Neural progenitor cell (in vitro differentiated cells): ENCODE measurements at regions not wholly inside any gene's neighbourhood (a gene's known extent, or its start where the extent isn't known, plus 50 kb on each side); places are given as distances from the start of the nearest gene placed in this dataset.

Experiments
- DNase-seq: peaks from one replicate; pipeline ENCODE4 v3.0.0-alpha.2; 2016; ENCODE audit warnings: low spot score
- H2AFZ ChIP-seq: fragments of 200-600 bp; sonication (generic); replicated peaks from 2 replicates; pipeline ENCODE4 v1.6.1; 2016; ENCODE audit warnings: antibody characterized with exemption
- H3F3A ChIP-seq: fragments of 200-600 bp; sonication (generic); 2 replicates; pipeline ENCODE4 v1.6.1; 2016; ENCODE audit warnings: antibody characterized with exemption, low read depth
- H3K27ac ChIP-seq: fragments of 200-600 bp; sonication (generic); 2 replicates; pipeline ENCODE4 v1.5.1; 2016; ENCODE audit warnings: mild to moderate bottlenecking
- H3K27me3 ChIP-seq: fragments of 200-600 bp; sonication (generic); 2 replicates; pipeline ENCODE4 v1.6.1; 2016; ENCODE audit warnings: mild to moderate bottlenecking, moderate library complexity
- H3K36me3 ChIP-seq: fragments of 200-600 bp; sonication (generic); 2 replicates; pipeline ENCODE4 v1.5.1; 2016
- H3K4me1 ChIP-seq: fragments of 200-600 bp; sonication (generic); 2 replicates; pipeline ENCODE4 v1.6.1; 2016; ENCODE audit warnings: mixed run types
- H3K4me2 ChIP-seq: fragments of 200-600 bp; sonication (generic); 2 replicates; pipeline ENCODE4 v1.6.1; 2016
- H3K4me3 ChIP-seq: fragments of 200-600 bp; sonication (generic); 2 replicates; pipeline ENCODE4 v1.5.1; 2016
- H3K79me2 ChIP-seq: fragments of 200-600 bp; sonication (generic); 2 replicates; pipeline ENCODE4 v1.6.1; 2016; ENCODE audit warnings: low read depth
- H3K9ac ChIP-seq: fragments of 200-600 bp; sonication (generic); 2 replicates; pipeline ENCODE4 v1.6.1; 2016
- H3K9me3 ChIP-seq: fragments of 200-600 bp; sonication (generic); 2 replicates; pipeline ENCODE4 v1.5.1; 2016; ENCODE audit warnings: low read depth
- H4K20me1 ChIP-seq: fragments of 200-600 bp; sonication (generic); 2 replicates; pipeline ENCODE4 v1.6.1; 2016; ENCODE audit warnings: low read depth
- H3K27ac Mint-ChIP-seq: 3 replicates; pipeline ENCODE4 v1.8.0; 2021; ENCODE audit warnings: mixed read lengths
- H3K27me3 Mint-ChIP-seq: 2 replicates; pipeline ENCODE4 v1.8.0; 2022; ENCODE audit warnings: low read depth, mild to moderate bottlenecking, inconsistent platforms, moderate library complexity, mixed read lengths; ENCODE audit not compliant: insufficient read depth
- H3K36me3 Mint-ChIP-seq: 3 replicates; pipeline ENCODE4 v1.8.0; 2021; ENCODE audit warnings: mixed read lengths
- H3K4me1 Mint-ChIP-seq: 3 replicates; pipeline ENCODE4 v1.8.0; 2021; ENCODE audit warnings: mixed read lengths
- H3K4me3 Mint-ChIP-seq: 3 replicates; pipeline ENCODE4 v1.8.0; 2021; ENCODE audit warnings: mild to moderate bottlenecking, moderate library complexity, mixed read lengths
- H3K9me3 Mint-ChIP-seq: 3 replicates; pipeline ENCODE4 v1.8.0; 2020; ENCODE audit warnings: mixed read lengths
- CTCF ChIP-seq: fragments of 200-600 bp; sonication (generic); IDR thresholded peaks from 2 replicates; pipeline ENCODE4 v1.5.1; 2017; ENCODE audit warnings: antibody characterized with exemption, mild to moderate bottlenecking
- EZH2 ChIP-seq: fragments of 200-600 bp; sonication (generic); IDR thresholded peaks from 2 replicates; pipeline ENCODE4 v1.6.1; 2017; ENCODE audit warnings: antibody characterized with exemption, mild to moderate bottlenecking, moderate library complexity
- EZH2phosphoT487 ChIP-seq: fragments of 200-600 bp; sonication (generic); IDR thresholded peaks from 2 replicates; pipeline ENCODE4 v1.6.1; 2017; ENCODE audit warnings: antibody characterized with exemption

GRCh38 chr5:4192111-4192510 lies 596.5 kb downstream of the IRX1 start:
- Histone ChIP-seq H4K20me1 (no peaks in the 10 kb centered on the region), H3F3A (peaks cover 21% of the 10 kb centered on the region), H3K9me3 (no peaks in the 10 kb centered on the region), H3K4me2 (no peak overlapping the region), H3K79me2 (no peaks in the 10 kb centered on the region), H3K4me1 (peaks cover 17% of the 10 kb centered on the region), H3K27ac (no peak overlapping the region), H3K27me3 (no peaks in the 10 kb centered on the region), H3K9ac (no peak overlapping the region), H3K36me3 (no peaks in the 10 kb centered on the region), H3K4me3 (no peak overlapping the region), H2AFZ (no peak overlapping the region)
- Mint-ChIP-seq H3K9me3 (no peaks in the 10 kb centered on the region), H3K36me3 (no peaks in the 10 kb centered on the region), H3K4me1 (peaks cover 30% of the 10 kb centered on the region), H3K27ac (no peak overlapping the region), H3K27me3 (peaks cover 4% of the 10 kb centered on the region), H3K4me3 (no peak overlapping the region)
- TF ChIP-seq EZH2phosphoT487 (no peak), EZH2 (no peak), CTCF (no peak)
- no peak for DNase-seq

GRCh38 chr5:4196744-4197143 lies 601.1 kb downstream of the IRX1 start:
- H3K4me2 ChIP-seq: peak overlapping the region; percentile 22
- H4K20me1 ChIP-seq: no peaks in the 10 kb centered on the region
- peaks cover 6% of the 10 kb centered on the region for H3F3A ChIP-seq
- H3K9ac ChIP-seq: no peak overlapping the region
- Mint-ChIP-seq H3K4me1 (peaks cover 40% of the 10 kb centered on the region), H3K4me3 (no peak overlapping the region), H3K27me3 (peaks cover 10% of the 10 kb centered on the region), H3K36me3 (no peaks in the 10 kb centered on the region), H3K9me3 (no peaks in the 10 kb centered on the region), H3K27ac (peak overlapping the region; percentile 21)
- no peaks in the 10 kb centered on the region for H3K9me3 ChIP-seq
- H3K4me3 ChIP-seq: no peak overlapping the region
- peaks cover 33% of the 10 kb centered on the region for H3K4me1 ChIP-seq
- peak; percentile 37 for DNase-seq
- H3K36me3 ChIP-seq: no peaks in the 10 kb centered on the region
- no peak overlapping the region for H2AFZ ChIP-seq
- H3K27ac ChIP-seq: no peak overlapping the region
- H3K27me3 ChIP-seq: no peaks in the 10 kb centered on the region
- TF ChIP-seq CTCF: no peak
- no peak for TF ChIP-seq EZH2
- TF ChIP-seq EZH2phosphoT487: no peak
- no peaks in the 10 kb centered on the region for H3K79me2 ChIP-seq

GRCh38 chr5:4197151-4197550 lies 601.5 kb downstream of the IRX1 start:
- H3K4me1 Mint-ChIP-seq: peaks cover 40% of the 10 kb centered on the region
- DNase-seq: no peak
- Histone ChIP-seq H3K27ac (no peak overlapping the region), H3K9me3 (no peaks in the 10 kb centered on the region), H2AFZ (no peak overlapping the region), H3K4me3 (no peak overlapping the region), H3K9ac (no peak overlapping the region), H3F3A (peaks cover 3% of the 10 kb centered on the region), H3K36me3 (no peaks in the 10 kb centered on the region), H4K20me1 (no peaks in the 10 kb centered on the region), H3K4me1 (peaks cover 33% of the 10 kb centered on the region), H3K4me2 (no peak overlapping the region), H3K79me2 (no peaks in the 10 kb centered on the region), H3K27me3 (no peaks in the 10 kb centered on the region)
- H3K4me3 Mint-ChIP-seq: no peak overlapping the region
- no peaks in the 10 kb centered on the region for H3K36me3 Mint-ChIP-seq
- TF ChIP-seq EZH2phosphoT487: no peak
- no peak for TF ChIP-seq EZH2
- no peak for TF ChIP-seq CTCF
- H3K9me3 Mint-ChIP-seq: no peaks in the 10 kb centered on the region
- peak overlapping the region; percentile 48 for H3K27ac Mint-ChIP-seq
- H3K27me3 Mint-ChIP-seq: peaks cover 10% of the 10 kb centered on the region

- Histone ChIP-seq H3K4me1 (peaks cover 28% of the 10 kb centered on the region), H3K4me3 (no peak overlapping the region), H3K9me3 (no peaks in the 10 kb centered on the region), H3K27me3 (no peaks in the 10 kb centered on the region), H3K9ac (no peak overlapping the region), H3K27ac (no peak overlapping the region), H4K20me1 (no peaks in the 10 kb centered on the region), H3K36me3 (no peaks in the 10 kb centered on the region), H3K4me2 (no peak overlapping the region), H2AFZ (no peak overlapping the region), H3F3A (peaks cover under 1% of the 10 kb centered on the region), H3K79me2 (no peaks in the 10 kb centered on the region)
- H3K27me3 Mint-ChIP-seq: peaks cover 10% of the 10 kb centered on the region
- TF ChIP-seq EZH2phosphoT487 (no peak), EZH2 (no peak), CTCF (no peak)
- no peak overlapping the region for H3K27ac Mint-ChIP-seq
- H3K4me3 Mint-ChIP-seq: no peak overlapping the region
- no peak for DNase-seq
- no peaks in the 10 kb centered on the region for H3K36me3 Mint-ChIP-seq
- H3K9me3 Mint-ChIP-seq: no peaks in the 10 kb centered on the region
- H3K4me1 Mint-ChIP-seq: peaks cover 32% of the 10 kb centered on the region
These were observed 602.8 kb downstream of the IRX1 start for GRCh38 chr5:4198461-4198860.
